ENCODE measurements at regions not wholly inside any gene's neighbourhood (a gene's known extent, or its start where the extent isn't known, plus 50 kb on each side); places are given as distances from the start of the nearest gene placed in this dataset.

DNA sequence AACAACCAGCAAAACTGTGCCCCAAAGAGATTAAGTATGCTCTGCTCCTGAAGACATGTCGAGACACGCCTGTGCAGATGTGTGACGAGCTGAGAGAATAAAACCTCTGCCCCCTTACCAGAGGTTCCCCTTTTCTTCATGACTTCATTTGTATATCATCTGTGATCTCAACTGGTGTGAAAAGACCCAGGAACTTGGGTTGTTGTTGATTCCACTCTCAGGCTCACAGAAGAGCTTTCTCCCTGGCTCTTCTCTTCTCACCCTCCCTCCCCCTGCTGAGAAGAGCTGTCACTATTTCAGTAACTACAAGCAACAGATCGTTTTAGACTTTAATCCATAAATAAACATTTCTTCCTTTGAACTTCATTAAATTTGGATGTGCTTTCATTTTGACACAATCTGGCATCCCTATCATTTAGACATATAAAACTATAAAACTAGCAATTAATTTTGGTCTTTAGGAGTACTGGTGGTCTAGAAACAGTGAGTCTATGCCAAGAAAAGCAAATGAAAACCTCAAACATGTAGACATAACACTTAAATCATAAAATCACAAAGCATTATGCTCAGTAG, 179.3 kb upstream of the FZD8 start:
- TF ChIP-seq, protein P1, sequence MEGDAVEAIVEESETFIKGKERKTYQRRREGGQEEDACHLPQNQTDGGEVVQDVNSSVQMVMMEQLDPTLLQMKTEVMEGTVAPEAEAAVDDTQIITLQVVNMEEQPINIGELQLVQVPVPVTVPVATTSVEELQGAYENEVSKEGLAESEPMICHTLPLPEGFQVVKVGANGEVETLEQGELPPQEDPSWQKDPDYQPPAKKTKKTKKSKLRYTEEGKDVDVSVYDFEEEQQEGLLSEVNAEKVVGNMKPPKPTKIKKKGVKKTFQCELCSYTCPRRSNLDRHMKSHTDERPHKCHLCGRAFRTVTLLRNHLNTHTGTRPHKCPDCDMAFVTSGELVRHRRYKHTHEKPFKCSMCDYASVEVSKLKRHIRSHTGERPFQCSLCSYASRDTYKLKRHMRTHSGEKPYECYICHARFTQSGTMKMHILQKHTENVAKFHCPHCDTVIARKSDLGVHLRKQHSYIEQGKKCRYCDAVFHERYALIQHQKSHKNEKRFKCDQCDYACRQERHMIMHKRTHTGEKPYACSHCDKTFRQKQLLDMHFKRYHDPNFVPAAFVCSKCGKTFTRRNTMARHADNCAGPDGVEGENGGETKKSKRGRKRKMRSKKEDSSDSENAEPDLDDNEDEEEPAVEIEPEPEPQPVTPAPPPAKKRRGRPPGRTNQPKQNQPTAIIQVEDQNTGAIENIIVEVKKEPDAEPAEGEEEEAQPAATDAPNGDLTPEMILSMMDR (IDR thresholded peaks at IDR 0.05): no peak
- no peak for TF ChIP-seq POLR2A (IDR thresholded peaks at IDR 0.05)
- TF ChIP-seq EP300 (IDR thresholded peaks at IDR 0.05): no peak

Measured in upper lobe of left lung (tissue), 4 donors.